Activated CD8-positive, alpha-beta T cell treated with anti-CD3 and anti-CD28 coated beads for 36 hours (primary cell): ENCODE measurements at regions not wholly inside any gene's neighbourhood (a gene's known extent, or its start where the extent isn't known, plus 50 kb on each side); places are given as distances from the start of the nearest gene placed in this dataset.

ENCODE experiments used
- ATAC-seq: fragments of 200-7000 bp; cut with Tn5 transposase; one replicate; pipeline ENCODE4 v1.10.0; 2021; ENCODE audit warnings: mild to moderate bottlenecking, moderate library complexity
- CTCF ChIA-PET: fragments of 350-600 bp; sonication (Branson Sonifier 250); formaldehyde crosslinking; loops from one replicate; lab custom pipeline; 2021; ENCODE audit warnings: antibody characterized with exemption; lab: Charles Lee
- POLR2A ChIA-PET: fragments of 350-600 bp; sonication (Branson Sonifier 250); formaldehyde crosslinking; loops from one replicate; lab custom pipeline; 2021; ENCODE audit warnings: antibody characterized with exemption; lab: Charles Lee
- DNase-seq: peaks from one replicate; pipeline ENCODE4 v3.0.0-alpha.2; 2020
- H3K27ac Mint-ChIP-seq: one replicate; pipeline ENCODE4 v1.8.0; 2021; ENCODE audit warnings: mild to moderate bottlenecking, mixed read lengths
- H3K27me3 Mint-ChIP-seq: one replicate; pipeline ENCODE4 v1.8.0; 2021; ENCODE audit warnings: mixed read lengths
- H3K36me3 Mint-ChIP-seq: one replicate; pipeline ENCODE4 v1.8.0; 2021; ENCODE audit warnings: low read depth, mixed read lengths
- H3K4me1 Mint-ChIP-seq: one replicate; pipeline ENCODE4 v1.8.0; 2021; ENCODE audit warnings: low read depth, mixed read lengths
- H3K4me3 Mint-ChIP-seq: one replicate; pipeline ENCODE4 v1.8.0; 2021; ENCODE audit warnings: mild to moderate bottlenecking, moderate library complexity, mixed read lengths
- H3K9me3 Mint-ChIP-seq: one replicate; pipeline ENCODE4 v1.8.0; 2021; ENCODE audit warnings: mixed read lengths
- CTCF ChIP-seq: fragments of 200-600 bp; IDR thresholded peaks from one replicate; pipeline ENCODE4 v1.8.0; 2022; ENCODE audit warnings: antibody characterized with exemption, mild to moderate bottlenecking
- intact Hi-C: fragments of 100-400 bp; cut with micrococcal nuclease; formaldehyde crosslinking; loops from one replicate; pipeline ENCODE4 v1.10.0; 2022

GRCh38 chr13:97131447-97131846 lies 90.7 kb upstream of the MBNL2 start:
- H3K27ac Mint-ChIP-seq, result no peak overlapping the region
- CTCF ChIA-PET, result interaction anchor here (1.4 to 1.9 kb wide), 2 partner anchors 22 to 227 kb away, joined by 3 to 12 read pairs; no protein-coding TSS in a partner anchor
- intact Hi-C loops, result no loop called here
- DNase-seq (no peak), ATAC-seq (no peak)
- no peak overlapping the region for H3K4me3 Mint-ChIP-seq
- H3K9me3 Mint-ChIP-seq, result no peaks in the 10 kb centered on the region
- POLR2A ChIA-PET, result no interaction called here
- peaks cover 4% of the 10 kb centered on the region for H3K27me3 Mint-ChIP-seq
- TF ChIP-seq CTCF, result no peak
- H3K36me3 Mint-ChIP-seq, result no peaks in the 10 kb centered on the region
- peaks cover 5% of the 10 kb centered on the region for H3K4me1 Mint-ChIP-seq

DNA sequence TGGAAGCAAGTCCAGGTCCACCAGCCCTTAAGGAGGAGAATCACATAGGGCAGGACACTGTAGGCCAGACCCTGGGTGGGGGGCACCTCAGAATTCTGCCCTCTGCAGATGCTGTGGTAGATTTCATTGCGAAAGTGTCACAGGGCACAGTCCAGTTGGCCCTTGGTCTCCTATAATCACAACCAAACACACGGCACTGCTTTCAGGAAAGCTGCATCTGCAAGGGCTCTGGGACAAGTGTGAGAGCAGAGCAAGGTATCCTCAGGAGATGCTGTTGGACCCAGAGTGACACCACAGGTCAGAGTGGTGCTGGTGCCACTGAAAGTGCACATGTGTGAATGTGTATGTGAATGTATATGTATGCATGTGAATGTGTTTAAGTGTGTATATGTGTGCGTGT lies 88.6 kb upstream of the MBNL2 start:
- CTCF ChIA-PET, result no interaction called here
- Mint-ChIP-seq H3K27ac (no peak overlapping the region), H3K9me3 (no peaks in the 10 kb centered on the region), H3K36me3 (no peaks in the 10 kb centered on the region), H3K27me3 (peaks cover 2% of the 10 kb centered on the region), H3K4me3 (no peak overlapping the region), H3K4me1 (no peaks in the 10 kb centered on the region)
- POLR2A ChIA-PET, result interaction anchor here (0.7 kb wide), 1 partner anchor 94 kb away, joined by 3 read pairs; no protein-coding TSS in a partner anchor
- ATAC-seq, result no peak
- DNase-seq, result no peak
- TF ChIP-seq CTCF, result no peak
- intact Hi-C loops, result no loop called here

GRCh38 chr13:97133955-97134354 lies 88.2 kb upstream of the MBNL2 start:
- ATAC-seq (no peak), DNase-seq (no peak)
- Mint-ChIP-seq H3K27me3 (no peaks in the 10 kb centered on the region), H3K36me3 (no peaks in the 10 kb centered on the region), H3K4me1 (no peaks in the 10 kb centered on the region), H3K27ac (no peak overlapping the region), H3K4me3 (no peak overlapping the region), H3K9me3 (no peaks in the 10 kb centered on the region)
- POLR2A ChIA-PET, result no interaction called here
- TF ChIP-seq CTCF, result no peak
- CTCF ChIA-PET, result no interaction called here
- intact Hi-C loops, result no loop called here

DNA sequence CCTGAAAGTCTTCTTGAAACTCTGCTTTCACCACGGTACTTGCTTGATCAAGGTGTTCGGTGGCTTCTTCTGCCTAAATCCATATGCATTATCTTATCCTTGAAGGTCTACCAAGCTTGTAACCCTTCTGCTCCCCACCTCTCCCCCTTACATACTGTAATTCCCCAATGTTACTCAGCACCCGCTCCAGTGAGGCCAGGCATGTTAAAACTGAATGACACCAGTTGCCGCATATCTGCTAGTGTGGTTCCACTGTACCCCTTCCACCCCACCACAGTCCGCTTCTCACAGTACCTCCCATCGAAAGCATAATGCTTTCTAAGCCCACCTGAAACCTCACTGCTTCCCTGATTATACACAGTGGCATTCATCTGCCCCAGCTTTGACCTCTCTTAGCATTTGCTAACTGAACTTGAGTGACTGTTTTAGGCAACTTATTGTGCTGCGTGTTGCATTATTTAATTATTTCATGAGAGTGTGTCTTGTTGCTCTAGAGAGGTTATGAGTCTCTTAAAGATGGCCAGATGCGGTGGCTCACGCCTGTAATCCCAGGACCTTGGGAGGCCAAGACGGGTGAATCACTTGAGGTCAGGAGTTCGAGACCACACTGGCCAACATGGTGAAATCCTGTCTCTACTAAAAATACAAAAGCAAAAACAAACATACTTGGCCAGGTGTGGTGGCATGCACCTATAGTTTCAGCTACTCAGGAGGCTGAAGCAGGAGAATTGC lies 87.6 kb upstream of the MBNL2 start:
- Mint-ChIP-seq H3K9me3 (no peaks in the 10 kb centered on the region), H3K4me1 (no peaks in the 10 kb centered on the region), H3K27me3 (no peaks in the 10 kb centered on the region), H3K36me3 (no peaks in the 10 kb centered on the region), H3K4me3 (no peak overlapping the region), H3K27ac (no peak overlapping the region)
- ChIA-PET POLR2A (no interaction called here), CTCF (interaction anchor here (2.0 kb wide), 1 partner anchor 25 kb away, joined by 8 read pairs; no protein-coding TSS in a partner anchor)
- DNase-seq (no peak), ATAC-seq (no peak)
- no peak for TF ChIP-seq CTCF
- intact Hi-C loops, result no loop called here

GRCh38 chr13:97135883-97136282 lies 86.2 kb upstream of the MBNL2 start:
- Mint-ChIP-seq H3K27ac (no peak overlapping the region), H3K36me3 (no peaks in the 10 kb centered on the region), H3K9me3 (no peaks in the 10 kb centered on the region), H3K4me3 (no peak overlapping the region), H3K4me1 (no peaks in the 10 kb centered on the region), H3K27me3 (no peaks in the 10 kb centered on the region)
- CTCF ChIA-PET, result interaction anchor here (0.9 to 2.0 kb wide), 2 partner anchors 12 to 26 kb away, joined by 3 to 8 read pairs; no protein-coding TSS in a partner anchor
- ATAC-seq, result no peak
- TF ChIP-seq CTCF, result no peak
- POLR2A ChIA-PET, result no interaction called here
- DNase-seq, result no peak
- intact Hi-C loops, result no loop called here
